Panc1 (cell line): ENCODE measurements at regions not wholly inside any gene's neighbourhood (a gene's known extent, or its start where the extent isn't known, plus 50 kb on each side); places are given as distances from the start of the nearest gene placed in this dataset.

ENCODE experiments used
- POLR2AphosphoS5 ChIP-seq: IDR thresholded peaks from 2 replicates; pipeline ENCODE4 v1.6.1; 2012; ENCODE audit warnings: mild to moderate bottlenecking, low read depth, low read length, moderate library complexity
- SIN3A ChIP-seq: IDR thresholded peaks from 2 replicates; pipeline ENCODE4 v1.6.1; 2012; ENCODE audit warnings: low read depth, mild to moderate bottlenecking, low read length, moderate library complexity, borderline replicate concordance; ENCODE audit not compliant: insufficient read depth
- TF ChIP-seq, protein P1 (sequence below): fragments of 450-650 bp; IDR thresholded peaks from 2 replicates; pipeline ENCODE4 v1.5.1; 2017; ENCODE audit warnings: mild to moderate bottlenecking

GRCh38 chr20:39433466-39433865, 471.3 kb downstream of the DHX35 start:
- no peak for TF ChIP-seq POLR2AphosphoS5
- TF ChIP-seq, protein P1, sequence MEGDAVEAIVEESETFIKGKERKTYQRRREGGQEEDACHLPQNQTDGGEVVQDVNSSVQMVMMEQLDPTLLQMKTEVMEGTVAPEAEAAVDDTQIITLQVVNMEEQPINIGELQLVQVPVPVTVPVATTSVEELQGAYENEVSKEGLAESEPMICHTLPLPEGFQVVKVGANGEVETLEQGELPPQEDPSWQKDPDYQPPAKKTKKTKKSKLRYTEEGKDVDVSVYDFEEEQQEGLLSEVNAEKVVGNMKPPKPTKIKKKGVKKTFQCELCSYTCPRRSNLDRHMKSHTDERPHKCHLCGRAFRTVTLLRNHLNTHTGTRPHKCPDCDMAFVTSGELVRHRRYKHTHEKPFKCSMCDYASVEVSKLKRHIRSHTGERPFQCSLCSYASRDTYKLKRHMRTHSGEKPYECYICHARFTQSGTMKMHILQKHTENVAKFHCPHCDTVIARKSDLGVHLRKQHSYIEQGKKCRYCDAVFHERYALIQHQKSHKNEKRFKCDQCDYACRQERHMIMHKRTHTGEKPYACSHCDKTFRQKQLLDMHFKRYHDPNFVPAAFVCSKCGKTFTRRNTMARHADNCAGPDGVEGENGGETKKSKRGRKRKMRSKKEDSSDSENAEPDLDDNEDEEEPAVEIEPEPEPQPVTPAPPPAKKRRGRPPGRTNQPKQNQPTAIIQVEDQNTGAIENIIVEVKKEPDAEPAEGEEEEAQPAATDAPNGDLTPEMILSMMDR = no peak
- TF ChIP-seq SIN3A = no peak
